Endothelial cell of umbilical vein (primary cell): ENCODE measurements at regions not wholly inside any gene's neighbourhood (a gene's known extent, or its start where the extent isn't known, plus 50 kb on each side); places are given as distances from the start of the nearest gene placed in this dataset.

Experiments used
- BruUV-seq: library from RNA; stranded (reverse); fragments of 400-500 nt; replicated peaks from 2 replicates; lab custom pipeline; 2021; lab: Mats Ljungman, UMichigan
- CTCF ChIA-PET: fragments of 300-600, 350-600 bp; sonication (Branson Sonifier 250); formaldehyde crosslinking; loops from one replicate; lab custom pipeline; 2021; ENCODE audit warnings: antibody characterized with exemption, inconsistent platforms; lab: Charles Lee
- POLR2A ChIA-PET: fragments of 300-600, 350-600 bp; sonication (Branson Sonifier 250); formaldehyde crosslinking; loops from one replicate; lab custom pipeline; 2021; ENCODE audit warnings: antibody characterized with exemption, inconsistent platforms; lab: Charles Lee
- DNase-seq: peaks from one replicate; pipeline ENCODE4 v3.0.0-alpha.2; 2011; ENCODE audit warnings: low read depth, low spot score
- FAIRE-seq: peaks from 2 replicates; lab custom pipeline; 2011; peaks lifted over from hg19 to GRCh38; lab: Jason Lieb, UNC
- H2AFZ ChIP-seq: 2 replicates; pipeline ENCODE4 v1.6.0; 2012; ENCODE audit warnings: low read depth, low read length, control low read depth, inconsistent platforms
- H3K27ac ChIP-seq: 2 replicates; pipeline ENCODE4 v1.5.1; 2011; ENCODE audit warnings: low read depth, mild to moderate bottlenecking, control low read depth, low read length, moderate library complexity; ENCODE audit not compliant: insufficient read depth
- H3K27me3 ChIP-seq, 2 experiments: 2 replicates each; pipeline versions ENCODE4 v1.6.0 to v1.6.1; 2011; ENCODE audit warnings: low read length in 2 of 2, mixed read lengths in 1 of 2; ENCODE audit not compliant: control insufficient read depth in 2 of 2, insufficient read depth in 2 of 2
- H3K36me3 ChIP-seq, 2 experiments: 2 replicates in 1 of 2; 3 replicates in 1 of 2; pipeline ENCODE4 v1.5.1; 2011; ENCODE audit warnings: low read length in 2 of 2, mild to moderate bottlenecking in 1 of 2, moderate library complexity in 1 of 2; ENCODE audit not compliant: control insufficient read depth in 2 of 2, insufficient read depth in 2 of 2; ENCODE audit errors: extremely low read depth in 1 of 2
- H3K4me1 ChIP-seq: 3 replicates; pipeline ENCODE4 v1.5.1; 2011; ENCODE audit warnings: mild to moderate bottlenecking, low read length; ENCODE audit not compliant: control insufficient read depth, insufficient read depth; ENCODE audit errors: extremely low read depth
- H3K4me2 ChIP-seq: 2 replicates; pipeline ENCODE4 v1.6.1; 2011; ENCODE audit warnings: low read length, control low read depth, mixed read lengths; ENCODE audit not compliant: insufficient read depth
- H3K4me3 ChIP-seq, 3 experiments: fragments of 200-600 bp in 1 of 3; sonication (generic), shearing (Covaris generic) in 1 of 3; replicated peaks in 1 of 3; 2 replicates each; pipeline ENCODE4 v1.5.1; 2011 to 2016; ENCODE audit warnings: control low read depth in 3 of 3, low read length in 3 of 3, mild to moderate bottlenecking in 2 of 3, inconsistent platforms in 1 of 3, low read depth in 1 of 3, moderate library complexity in 1 of 3; ENCODE audit not compliant: insufficient read depth in 1 of 3
- H3K79me2 ChIP-seq: 2 replicates; pipeline ENCODE4 v1.6.0; 2012; ENCODE audit warnings: low read length, inconsistent platforms; ENCODE audit not compliant: control insufficient read depth, insufficient read depth
- H3K9ac ChIP-seq: replicated peaks from 2 replicates; pipeline ENCODE3; 2011; ENCODE audit warnings: low read length, control low read depth; ENCODE audit not compliant: insufficient read depth; ENCODE audit errors: extremely low read depth
- H3K9me1 ChIP-seq: replicated peaks from 3 replicates; pipeline ENCODE4 v1.6.0; 2011; ENCODE audit warnings: mild to moderate bottlenecking, low read length; ENCODE audit not compliant: control insufficient read depth, insufficient read depth; ENCODE audit errors: extremely low read depth
- H3K9me3 ChIP-seq: replicated peaks from 2 replicates; pipeline ENCODE4 v1.5.1; 2012; ENCODE audit warnings: low read length, inconsistent platforms; ENCODE audit not compliant: control insufficient read depth, insufficient read depth
- H4K20me1 ChIP-seq: replicated peaks from 2 replicates; pipeline ENCODE3; 2011; ENCODE audit warnings: mild to moderate bottlenecking, low read length; ENCODE audit not compliant: control insufficient read depth, insufficient read depth; ENCODE audit errors: extremely low read depth
- CTCF ChIP-seq, 2 donors: IDR thresholded peaks; 1 replicate in 1 of 2; 2 replicates in 1 of 2; pipeline ENCODE4 v1.5.1; 2011; ENCODE audit warnings: low read length in 2 of 2, mild to moderate bottlenecking in 2 of 2, moderate library complexity in 2 of 2, control low read depth in 1 of 2, inconsistent platforms in 1 of 2, low read depth in 1 of 2; ENCODE audit not compliant: insufficient read depth in 1 of 2; ENCODE audit errors: extremely low read depth in 1 of 2
- EZH2 ChIP-seq: IDR thresholded peaks from 2 replicates; pipeline ENCODE4 v1.6.1; 2012; ENCODE audit warnings: borderline replicate concordance, low read depth, mild to moderate bottlenecking, moderate library complexity, low read length, inconsistent platforms; ENCODE audit not compliant: severe bottlenecking
- FOS ChIP-seq: IDR thresholded peaks from 2 replicates; pipeline ENCODE4 v1.6.1; 2011; ENCODE audit warnings: mild to moderate bottlenecking, low read length, moderate library complexity, borderline replicate concordance; ENCODE audit not compliant: insufficient read depth
- GATA2 ChIP-seq: IDR thresholded peaks from 2 replicates; pipeline ENCODE4 v1.7.0; 2011; ENCODE audit warnings: low read depth, mild to moderate bottlenecking, moderate library complexity, mixed read lengths, low read length; ENCODE audit not compliant: insufficient read length, insufficient read depth
- JUN ChIP-seq: IDR thresholded peaks from 2 replicates; pipeline ENCODE4 v1.6.1; 2011; ENCODE audit warnings: borderline replicate concordance, low read depth; ENCODE audit not compliant: insufficient read length, insufficient read depth
- MAX ChIP-seq: IDR thresholded peaks from 2 replicates; pipeline ENCODE4 v1.6.1; 2011; ENCODE audit not compliant: insufficient read depth, insufficient read length
- MYC ChIP-seq: IDR thresholded peaks from one replicate; pipeline ENCODE4 v1.6.1; 2011; ENCODE audit warnings: mild to moderate bottlenecking, low read depth, low read length
- POLR2A ChIP-seq: IDR thresholded peaks from 2 replicates; pipeline ENCODE4 v1.6.1; 2012; ENCODE audit warnings: low read depth, mild to moderate bottlenecking, control low read depth, low read length
- POLR2AphosphoS5 ChIP-seq: IDR thresholded peaks from 2 replicates; pipeline ENCODE4 v1.6.1; 2012; ENCODE audit warnings: low read depth, mild to moderate bottlenecking, control low read depth, low read length, moderate library complexity; ENCODE audit not compliant: insufficient read depth
- dilution Hi-C: fragments of 300-500 bp; cut with MboI; formaldehyde crosslinking; loops from one replicate; pipeline ENCODE4 v1.15.0; 2019; ENCODE audit warnings: low sequenced_read_pairs; ENCODE audit not compliant: extremely low pct_ligation_motif_present
- intact Hi-C: fragments of 100-400 bp; cut with micrococcal nuclease; formaldehyde crosslinking; loops from one replicate; pipeline ENCODE4 v1.10.0; 2022

GRCh38 chr1:239672256-239672655, 285.9 kb downstream of the CHRM3 start:
- DNase-seq (no peak), FAIRE-seq (no peak)
- ChIA-PET POLR2A (no interaction called here), CTCF (no interaction called here)
- H3K9me1 ChIP-seq = no peaks in the 10 kb centered on the region
- H3K4me3 ChIP-seq = no peak overlapping the region
- TF ChIP-seq FOS (no peak), EZH2 (no peak), POLR2A (no peak), GATA2 (no peak), MYC (no peak), POLR2AphosphoS5 (no peak), JUN (no peak), CTCF (IDR thresholded peaks at IDR 0.05; ENCODE audit: extremely low read depth in 1 of 2, insufficient read depth in 1 of 2, low read depth in 1 of 2, low read length in 2 of 2) (no peak), MAX (no peak)
- H3K4me1 ChIP-seq = no peaks in the 10 kb centered on the region
- H3K27me3 ChIP-seq = no peaks in the 10 kb centered on the region
- no peaks in the 10 kb centered on the region for H3K36me3 ChIP-seq
- peaks cover 4% of the 10 kb centered on the region for H3K9me3 ChIP-seq
- dilution Hi-C loops = no loop called here
- H3K9ac ChIP-seq = no peak overlapping the region
- no peak overlapping the region for H3K27ac ChIP-seq
- no peak overlapping the region for H2AFZ ChIP-seq
- H4K20me1 ChIP-seq = no peaks in the 10 kb centered on the region
- no peaks in the 10 kb centered on the region for H3K79me2 ChIP-seq
- H3K4me2 ChIP-seq = no peak overlapping the region
- no TSS peak for BruUV-seq
- intact Hi-C loops = no loop called here
